MV-4-11 (cell line): ENCODE measurements at regions not wholly inside any gene's neighbourhood (a gene's known extent, or its start where the extent isn't known, plus 50 kb on each side); places are given as distances from the start of the nearest gene placed in this dataset.
"Not testable (repeated sequence)": the region's sequence is repeated elsewhere in the genome, so short reads cannot be mapped to it uniquely, and the experiment has no call there.

Experiments used
- DNase-seq: peaks from one replicate; lab custom pipeline; 2025; lab: John Stamatoyannopoulos, UW

- DNase-seq: no peak
These were observed 246.4 kb upstream of the MKLN1 start for GRCh38 chr7:131081308-131081707.

DNA sequence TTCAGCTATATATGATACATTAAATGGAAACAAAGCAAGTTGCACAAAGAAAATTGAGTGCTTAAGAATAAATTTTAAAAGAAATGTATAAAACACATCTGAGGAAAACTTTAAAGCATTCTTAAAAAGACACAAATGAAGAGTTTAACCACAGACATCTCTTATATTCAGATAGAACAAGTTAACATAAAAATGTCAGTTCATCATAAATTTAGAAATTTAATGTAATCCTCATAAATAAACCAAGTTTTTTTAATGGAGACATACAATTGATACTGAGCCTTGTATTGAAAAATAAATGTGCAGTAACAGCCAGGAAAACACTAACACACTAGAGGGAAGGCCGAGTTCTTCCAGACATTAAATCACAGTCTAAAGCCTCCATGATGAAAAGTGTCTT lies 243.9 kb upstream of the MKLN1 start:
- DNase-seq: no peak

DNA sequence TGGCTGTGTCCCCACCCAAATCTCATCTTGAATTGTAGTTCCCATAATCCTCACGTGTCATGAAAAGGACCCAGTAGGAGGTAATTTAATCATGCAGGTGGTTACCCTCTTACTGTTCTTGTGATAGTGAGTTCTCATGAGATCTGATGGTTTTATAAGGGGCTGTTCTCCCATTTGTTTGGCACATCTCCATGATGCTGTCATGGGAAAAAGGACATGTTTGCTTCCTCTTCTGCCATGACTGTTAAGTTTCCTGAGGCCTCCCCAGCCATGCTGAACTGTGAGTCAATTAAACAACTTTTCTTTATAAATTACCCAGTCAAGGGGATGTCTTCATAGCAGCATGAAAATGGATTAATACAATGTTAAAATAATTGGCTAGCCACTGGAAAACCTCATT lies 243.3 kb upstream of the MKLN1 start:
- DNase-seq: not testable (repeated sequence)

- no peak for DNase-seq
These were observed 239.7 kb upstream of the MKLN1 start for GRCh38 chr7:131087756-131088658.

DNA sequence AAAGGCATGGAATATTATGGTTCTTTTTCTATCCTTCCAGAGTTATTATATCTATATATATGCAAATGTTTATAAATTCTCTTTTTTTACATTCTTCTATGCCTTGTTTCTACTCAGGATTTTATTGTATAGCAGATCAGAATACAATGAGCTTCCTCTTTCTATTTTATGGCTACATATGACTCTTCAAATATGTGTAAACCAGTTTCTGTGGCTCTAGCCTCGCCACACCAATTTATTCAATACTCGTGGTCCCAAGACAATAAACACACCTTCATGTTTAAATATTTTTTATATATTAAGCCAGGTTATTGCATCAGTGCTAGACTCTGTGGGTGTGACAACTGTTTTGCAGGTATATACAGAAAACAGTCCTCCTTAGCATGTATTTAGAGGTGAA lies 237.5 kb upstream of the MKLN1 start:
- peak; percentile 35 for DNase-seq

- DNase-seq: no peak
These were observed 236.6 kb upstream of the MKLN1 start for GRCh38 chr7:131090886-131091692.

DNA sequence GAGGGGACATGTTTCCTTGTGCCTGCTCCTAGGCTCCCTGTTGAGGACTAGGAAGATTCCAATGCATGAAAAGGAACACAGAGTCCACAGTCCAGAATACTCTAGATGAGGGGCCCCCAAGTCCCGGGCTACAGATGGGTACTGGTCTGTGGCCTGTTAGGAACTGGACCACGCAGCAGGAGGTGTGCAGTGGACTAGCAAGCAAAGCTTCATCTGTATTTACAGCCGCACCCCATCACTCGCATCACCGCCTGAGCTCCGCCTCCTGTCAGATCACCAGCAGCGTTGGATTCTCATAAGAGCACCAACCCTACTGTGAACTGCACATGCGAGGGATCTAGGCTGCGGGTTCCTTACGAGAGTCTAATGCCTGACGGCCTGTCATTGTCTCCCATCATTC lies 233.0 kb upstream of the MKLN1 start:
- no peak for DNase-seq

DNA sequence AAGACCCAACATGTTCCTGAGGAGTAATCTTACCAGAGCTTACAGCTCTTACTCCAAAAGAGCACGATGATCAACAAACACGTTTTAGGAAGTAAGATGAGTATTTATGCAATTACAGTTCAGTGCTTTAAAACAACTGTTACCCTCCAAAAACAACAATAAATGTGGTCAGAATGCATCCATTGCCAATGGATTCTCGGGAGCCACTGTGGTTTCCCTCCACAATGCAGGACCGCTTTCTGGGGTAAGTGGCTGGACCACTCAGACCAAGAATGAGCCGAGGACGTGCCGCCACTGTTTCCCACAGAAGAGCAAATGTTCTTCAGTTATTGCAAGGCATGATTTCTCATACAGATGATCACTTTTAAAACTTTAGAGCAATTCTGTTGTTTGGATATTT lies 232.3 kb upstream of the MKLN1 start:
- no peak for DNase-seq

DNA sequence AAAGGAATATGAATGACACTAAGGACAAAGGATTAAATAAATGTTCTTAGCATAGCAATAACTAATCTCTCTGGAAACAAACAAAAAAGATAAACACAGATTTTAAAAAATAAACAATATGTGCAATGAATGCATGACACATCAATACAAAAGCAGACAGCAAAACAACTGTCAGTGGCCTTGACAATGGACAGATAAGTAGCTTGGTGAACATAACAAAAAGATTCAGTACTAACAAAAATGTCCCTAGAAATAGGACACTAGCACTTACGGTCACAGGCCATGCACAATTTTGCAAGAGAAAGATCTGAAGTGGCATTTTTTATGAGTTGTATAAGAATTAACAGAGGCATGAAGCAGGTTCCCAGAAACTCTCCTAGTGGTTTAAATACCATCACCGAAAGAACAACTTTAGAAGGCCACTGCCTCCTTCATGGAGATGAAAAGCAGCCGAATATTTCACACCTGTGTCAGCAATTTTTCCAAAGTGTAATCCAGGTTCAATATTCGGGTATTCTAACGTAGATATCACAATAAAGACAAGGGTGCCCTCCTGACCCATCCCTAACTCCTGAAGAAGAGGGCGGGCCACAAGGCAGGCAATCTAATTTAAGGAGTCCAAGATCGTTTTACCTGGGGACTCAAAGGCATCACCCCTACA lies 231.3 kb upstream of the MKLN1 start:
- no peak for DNase-seq

DNA sequence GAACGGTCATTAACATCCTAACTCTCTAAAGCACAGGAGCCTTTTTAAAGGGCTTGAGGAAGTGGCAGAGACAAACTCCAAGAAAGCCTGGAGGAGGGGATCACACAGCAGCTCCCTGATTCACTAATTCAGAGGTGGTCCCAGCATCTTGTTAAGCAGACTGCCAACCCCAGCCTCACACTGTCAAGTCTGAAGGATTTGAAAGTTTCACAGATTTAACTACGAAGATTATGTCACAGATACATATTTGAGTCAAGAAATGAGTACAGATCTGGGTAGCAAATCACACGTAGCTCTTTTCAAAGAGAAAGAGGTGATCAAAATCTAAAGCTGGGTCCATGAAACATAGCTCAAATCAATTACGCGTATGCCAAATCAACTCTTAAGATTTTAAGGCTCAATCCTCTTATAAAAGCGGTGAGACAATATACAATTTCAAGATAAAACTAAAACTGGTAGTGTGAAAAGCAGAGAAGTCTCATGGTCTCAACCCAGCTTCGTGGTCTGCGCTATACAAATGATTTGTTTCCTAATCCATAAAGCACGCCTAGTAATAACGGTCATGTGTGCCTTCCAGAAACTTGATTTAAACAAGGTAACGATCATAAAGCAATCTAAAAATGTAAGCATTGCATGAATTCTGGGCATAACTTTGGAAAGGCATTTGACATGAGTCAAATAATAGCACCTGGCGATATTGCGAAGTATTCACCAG lies 229.9 kb upstream of the MKLN1 start:
- no peak for DNase-seq

DNA sequence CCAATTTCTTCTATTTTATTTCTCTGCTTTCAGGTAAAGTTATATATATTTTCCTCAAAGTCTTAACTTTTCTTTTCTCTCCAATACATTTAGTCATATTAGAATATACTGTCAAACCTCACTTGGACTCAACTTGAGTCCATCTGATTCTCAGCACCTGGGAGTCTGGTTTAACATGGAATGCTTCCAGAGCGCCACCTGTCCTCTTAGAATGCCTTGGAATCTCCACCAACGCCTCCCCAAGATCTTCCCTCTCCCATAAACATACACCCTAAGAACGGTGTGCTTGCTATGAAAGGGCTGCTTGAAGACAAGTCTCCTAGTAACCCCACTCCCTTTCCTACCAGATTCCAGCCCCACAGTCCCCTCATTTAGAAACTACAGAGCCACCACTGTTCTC lies 229.1 kb upstream of the MKLN1 start:
- no peak for DNase-seq

- no peak for DNase-seq
These were observed 227.2 kb upstream of the MKLN1 start for GRCh38 chr7:131100357-131101054.

- peak; percentile 48 for DNase-seq
These were observed 223.7 kb upstream of the MKLN1 start for GRCh38 chr7:131103997-131104396.

DNA sequence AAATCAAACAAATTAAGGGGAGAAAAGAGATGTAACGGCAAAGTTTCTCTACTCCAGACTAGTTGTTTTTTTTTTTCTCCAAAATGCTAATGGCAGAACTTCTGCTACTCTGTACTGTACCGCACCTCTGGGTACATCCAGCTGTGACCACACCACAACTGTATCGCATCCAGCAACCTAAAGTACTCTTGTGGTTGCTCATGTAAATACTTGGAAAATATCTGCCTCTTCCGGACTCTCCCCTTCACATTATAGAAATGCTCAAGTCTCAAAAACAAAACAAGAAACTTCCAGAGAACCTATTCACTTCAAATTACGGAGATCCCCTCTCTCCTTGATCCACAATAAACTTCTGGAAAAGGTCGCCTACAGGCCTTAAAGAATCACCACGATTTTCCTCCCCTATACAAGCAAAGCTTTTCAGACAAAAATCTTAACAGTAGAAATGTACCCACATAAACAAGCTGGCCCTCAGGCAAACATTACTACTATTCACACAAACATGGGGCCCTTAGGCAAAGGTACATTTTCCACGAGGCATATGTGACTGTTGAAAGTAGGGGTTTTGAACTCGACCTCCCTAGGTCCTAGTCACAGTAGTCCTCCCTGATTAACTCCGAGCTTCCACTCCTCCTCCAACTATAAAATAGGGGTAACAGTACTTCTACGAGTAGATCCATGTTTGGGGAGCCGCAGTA lies 222.9 kb upstream of the MKLN1 start:
- DNase-seq: no peak

DNA sequence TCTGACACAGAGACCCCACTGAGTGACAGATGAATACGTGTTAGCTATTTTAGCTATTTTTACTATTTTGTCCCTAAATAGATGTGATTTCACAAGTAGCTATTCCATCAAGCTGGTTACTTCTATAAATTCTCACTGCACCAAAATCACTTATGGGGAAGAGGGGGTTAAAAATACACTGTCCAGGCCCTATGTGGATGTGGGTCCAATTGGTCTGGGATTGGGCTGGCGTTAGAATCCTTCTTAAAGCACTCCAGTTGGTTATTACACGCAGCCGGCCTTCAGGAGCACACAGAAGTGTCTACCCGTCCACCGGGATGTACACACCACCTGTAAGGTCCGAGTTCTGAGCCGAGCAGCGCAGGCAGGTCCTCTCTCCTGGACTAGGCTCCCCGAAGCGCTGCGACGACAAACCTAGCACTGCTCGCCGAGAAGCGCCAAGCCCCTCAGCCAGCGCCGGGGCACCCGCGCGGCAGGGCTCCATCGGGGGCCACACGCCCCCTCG lies 222.3 kb upstream of the MKLN1 start:
- DNase-seq: no peak

GRCh38 chr7:131105799-131106680 lies 221.6 kb upstream of the MKLN1 start:
- peak; percentile 41 for DNase-seq

DNA sequence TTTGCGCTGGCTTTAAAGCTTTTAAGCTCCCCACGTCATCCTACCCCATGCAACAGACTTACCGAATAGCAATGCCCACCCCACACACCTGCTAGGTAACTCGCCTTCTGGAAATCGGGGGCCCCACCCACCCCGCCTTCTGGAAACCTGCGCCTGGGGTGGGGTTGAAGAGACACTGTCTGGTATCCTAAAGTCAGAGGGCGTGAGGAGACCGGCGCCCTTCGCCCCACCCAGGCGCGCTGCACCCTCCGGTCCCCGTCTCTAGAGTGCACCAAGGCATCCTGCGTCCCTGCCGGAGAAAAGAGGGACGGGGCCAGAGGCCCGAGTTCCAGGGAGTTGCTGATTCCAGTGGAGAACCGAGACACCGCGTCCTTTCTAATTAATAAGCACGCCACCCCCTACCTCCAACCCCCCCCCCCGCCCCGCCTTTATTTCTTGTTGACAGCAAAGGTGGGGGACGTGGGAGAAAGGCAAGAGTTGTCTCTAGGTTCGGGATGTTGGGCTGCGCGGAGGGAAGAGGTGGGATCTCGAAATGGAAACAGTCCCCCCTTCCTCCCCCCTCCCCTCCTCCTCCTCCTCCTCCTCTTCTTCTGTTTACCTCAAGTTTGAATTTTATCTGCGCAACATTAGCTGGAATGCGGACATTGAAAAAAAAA lies 220.9 kb upstream of the MKLN1 start:
- DNase-seq: no peak

DNA sequence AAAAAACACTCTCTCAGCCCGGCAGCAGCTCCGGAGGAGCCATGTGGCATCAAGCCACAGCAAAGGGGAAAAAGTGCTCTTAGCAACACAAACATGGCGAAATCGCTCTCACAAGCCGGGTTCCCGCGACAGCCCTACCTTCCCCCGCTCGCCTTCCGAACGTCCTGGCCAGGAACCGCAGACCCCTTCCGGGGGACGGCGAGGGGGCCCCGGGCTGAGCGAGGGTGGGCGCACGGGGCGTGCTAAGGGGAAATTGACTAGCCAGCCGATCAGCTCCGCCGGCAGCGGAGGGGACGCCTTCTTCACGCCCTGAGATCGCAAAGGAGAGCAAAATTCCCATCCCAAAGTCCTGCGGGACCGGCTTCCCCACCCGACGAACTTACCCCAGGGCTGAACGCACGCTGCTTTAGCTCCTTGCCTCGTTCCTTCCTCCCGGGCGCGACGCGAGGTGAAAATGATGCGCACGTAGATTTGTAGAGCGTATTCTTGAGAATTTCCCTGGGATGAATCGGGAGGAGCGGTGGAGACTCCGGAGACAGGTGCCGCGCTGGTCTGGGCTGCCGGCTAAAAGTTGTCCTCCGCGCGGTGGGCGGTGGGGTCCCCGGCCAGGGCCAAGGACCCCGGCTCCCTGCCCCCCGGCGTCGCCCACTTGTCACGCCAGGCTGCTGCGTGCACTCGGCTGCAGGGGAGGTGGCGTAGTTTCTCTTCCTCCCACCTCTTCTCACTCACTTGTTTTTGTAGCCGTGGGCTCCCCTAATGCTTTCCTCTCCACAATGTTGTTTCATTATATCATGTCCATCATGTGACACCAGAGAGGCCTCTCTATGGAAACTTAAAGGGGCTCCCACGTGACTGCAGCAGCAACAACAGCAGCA lies 220.1 kb upstream of the MKLN1 start:
- DNase-seq: peak; percentile 71
